ENCODE measurements at regions not wholly inside any gene's neighbourhood (a gene's known extent, or its start where the extent isn't known, plus 50 kb on each side); places are given as distances from the start of the nearest gene placed in this dataset.

DNA sequence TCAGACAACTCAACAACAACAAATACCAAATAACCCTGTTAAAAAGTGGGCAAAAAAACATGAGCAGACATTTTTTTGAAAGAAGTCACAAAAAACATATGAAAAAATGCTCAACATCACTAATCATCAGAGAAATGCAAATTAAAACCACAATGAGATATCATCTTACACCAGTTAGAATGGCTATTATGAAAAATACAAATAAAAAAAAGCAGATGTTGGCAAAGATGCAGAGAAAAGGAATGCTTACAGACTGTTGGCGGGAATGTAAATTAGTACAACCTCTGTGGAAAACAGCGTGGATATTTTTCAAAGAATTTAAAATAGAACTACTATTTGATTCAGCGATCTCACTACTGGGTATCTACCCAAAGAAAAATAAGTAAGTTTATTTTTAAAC lies 114.0 kb downstream of the SLC38A4 start:
- Histone ChIP-seq H3K36me3 (ENCODE audit: insufficient read depth, low read length) (no peaks in the 10 kb centered on the region), H3K9ac (ENCODE audit: low read length) (no peak overlapping the region), H3K4me2 (ENCODE audit: low read length) (no peak overlapping the region), H4K20me1 (ENCODE audit: insufficient read depth) (no peaks in the 10 kb centered on the region), H3K4me3 (ENCODE audit: low read length) (no peak overlapping the region), H2AFZ (ENCODE audit: low read depth, low read length) (no peak overlapping the region), H3K9me3 (ENCODE audit: low read length) (no peaks in the 10 kb centered on the region), H3K79me2 (replicated peaks; ENCODE audit: insufficient read depth, low read length) (no peaks in the 10 kb centered on the region), H3K27ac (ENCODE audit: low read length) (no peak overlapping the region), H3K9me2 (ENCODE audit: insufficient read depth, low read length) (no peaks in the 10 kb centered on the region), H3K27me3 (ENCODE audit: insufficient read depth, low read depth, low read length) (no peaks in the 10 kb centered on the region), H3F3A (ENCODE audit: insufficient read depth, low read length, poor library complexity, severe bottlenecking) (no peaks in the 10 kb centered on the region)
- no peak for TF ChIP-seq POLR2AphosphoS5 (IDR thresholded peaks at IDR 0.05)
- no peak for TF ChIP-seq RAD21 (conservative IDR thresholded peaks at IDR 0.05)
- TF ChIP-seq EZH2 (IDR thresholded peaks at IDR 0.05; ENCODE audit: borderline replicate concordance, insufficient read depth, low read length, poor library complexity, severe bottlenecking), result no peak
- no peak for TF ChIP-seq MXI1 (conservative IDR thresholded peaks at IDR 0.05; ENCODE audit: poor library complexity, severe bottlenecking)
- TF ChIP-seq, protein P1, sequence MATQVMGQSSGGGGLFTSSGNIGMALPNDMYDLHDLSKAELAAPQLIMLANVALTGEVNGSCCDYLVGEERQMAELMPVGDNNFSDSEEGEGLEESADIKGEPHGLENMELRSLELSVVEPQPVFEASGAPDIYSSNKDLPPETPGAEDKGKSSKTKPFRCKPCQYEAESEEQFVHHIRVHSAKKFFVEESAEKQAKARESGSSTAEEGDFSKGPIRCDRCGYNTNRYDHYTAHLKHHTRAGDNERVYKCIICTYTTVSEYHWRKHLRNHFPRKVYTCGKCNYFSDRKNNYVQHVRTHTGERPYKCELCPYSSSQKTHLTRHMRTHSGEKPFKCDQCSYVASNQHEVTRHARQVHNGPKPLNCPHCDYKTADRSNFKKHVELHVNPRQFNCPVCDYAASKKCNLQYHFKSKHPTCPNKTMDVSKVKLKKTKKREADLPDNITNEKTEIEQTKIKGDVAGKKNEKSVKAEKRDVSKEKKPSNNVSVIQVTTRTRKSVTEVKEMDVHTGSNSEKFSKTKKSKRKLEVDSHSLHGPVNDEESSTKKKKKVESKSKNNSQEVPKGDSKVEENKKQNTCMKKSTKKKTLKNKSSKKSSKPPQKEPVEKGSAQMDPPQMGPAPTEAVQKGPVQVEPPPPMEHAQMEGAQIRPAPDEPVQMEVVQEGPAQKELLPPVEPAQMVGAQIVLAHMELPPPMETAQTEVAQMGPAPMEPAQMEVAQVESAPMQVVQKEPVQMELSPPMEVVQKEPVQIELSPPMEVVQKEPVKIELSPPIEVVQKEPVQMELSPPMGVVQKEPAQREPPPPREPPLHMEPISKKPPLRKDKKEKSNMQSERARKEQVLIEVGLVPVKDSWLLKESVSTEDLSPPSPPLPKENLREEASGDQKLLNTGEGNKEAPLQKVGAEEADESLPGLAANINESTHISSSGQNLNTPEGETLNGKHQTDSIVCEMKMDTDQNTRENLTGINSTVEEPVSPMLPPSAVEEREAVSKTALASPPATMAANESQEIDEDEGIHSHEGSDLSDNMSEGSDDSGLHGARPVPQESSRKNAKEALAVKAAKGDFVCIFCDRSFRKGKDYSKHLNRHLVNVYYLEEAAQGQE (IDR thresholded peaks at IDR 0.05; ENCODE audit: borderline replicate concordance), result no peak

DNA sequence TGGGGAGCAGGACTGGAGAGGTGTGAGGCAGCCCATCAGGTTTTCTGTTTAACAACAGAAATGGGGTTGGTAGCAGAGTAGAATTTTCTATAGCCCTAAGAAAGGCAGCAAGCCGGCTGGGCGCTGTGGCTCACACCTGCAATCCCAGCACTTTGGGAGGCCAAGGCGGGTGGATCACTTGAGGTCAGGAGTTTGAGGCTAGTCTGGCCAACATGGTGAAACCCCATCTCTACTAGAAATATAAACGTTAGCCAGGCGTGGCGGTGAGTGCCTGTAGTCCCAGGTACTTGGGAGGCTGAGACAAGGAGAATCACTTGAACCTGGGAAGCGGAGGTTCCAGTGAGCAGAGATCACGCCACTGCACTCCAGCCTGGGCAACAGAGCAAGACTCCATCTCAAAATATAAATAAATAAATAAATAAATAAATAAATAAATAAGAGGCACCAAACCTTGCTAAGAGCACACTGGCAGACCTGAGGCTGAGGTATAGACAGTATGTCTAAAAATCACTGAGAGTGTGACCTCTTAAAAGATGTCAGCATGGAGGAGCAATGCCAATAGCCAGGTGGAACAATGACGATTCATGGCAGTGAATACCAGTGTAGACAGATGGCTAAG lies 115.6 kb downstream of the SLC38A4 start:
- H3K27me3 ChIP-seq (ENCODE audit: insufficient read depth, low read depth, low read length), result no peaks in the 10 kb centered on the region
- H3K9me2 ChIP-seq (ENCODE audit: insufficient read depth, low read length), result no peaks in the 10 kb centered on the region
- no peaks in the 10 kb centered on the region for H3K36me3 ChIP-seq (ENCODE audit: insufficient read depth, low read length)
- no peak overlapping the region for H3K27ac ChIP-seq (ENCODE audit: low read length)
- no peak overlapping the region for H3K4me3 ChIP-seq (ENCODE audit: low read length)
- no peak overlapping the region for H3K4me2 ChIP-seq (ENCODE audit: low read length)
- H3K9me3 ChIP-seq (ENCODE audit: low read length), result no peaks in the 10 kb centered on the region
- H3F3A ChIP-seq (ENCODE audit: insufficient read depth, low read length, poor library complexity, severe bottlenecking), result no peaks in the 10 kb centered on the region
- no peak overlapping the region for H3K9ac ChIP-seq (ENCODE audit: low read length)
- H2AFZ ChIP-seq (ENCODE audit: low read depth, low read length), result no peak overlapping the region
- no peaks in the 10 kb centered on the region for H4K20me1 ChIP-seq (ENCODE audit: insufficient read depth)
- no peaks in the 10 kb centered on the region for H3K79me2 ChIP-seq (replicated peaks; ENCODE audit: insufficient read depth, low read length)
- TF ChIP-seq POLR2AphosphoS5 (IDR thresholded peaks at IDR 0.05), result no peak
- TF ChIP-seq RAD21 (conservative IDR thresholded peaks at IDR 0.05), result no peak
- TF ChIP-seq, protein P2, sequence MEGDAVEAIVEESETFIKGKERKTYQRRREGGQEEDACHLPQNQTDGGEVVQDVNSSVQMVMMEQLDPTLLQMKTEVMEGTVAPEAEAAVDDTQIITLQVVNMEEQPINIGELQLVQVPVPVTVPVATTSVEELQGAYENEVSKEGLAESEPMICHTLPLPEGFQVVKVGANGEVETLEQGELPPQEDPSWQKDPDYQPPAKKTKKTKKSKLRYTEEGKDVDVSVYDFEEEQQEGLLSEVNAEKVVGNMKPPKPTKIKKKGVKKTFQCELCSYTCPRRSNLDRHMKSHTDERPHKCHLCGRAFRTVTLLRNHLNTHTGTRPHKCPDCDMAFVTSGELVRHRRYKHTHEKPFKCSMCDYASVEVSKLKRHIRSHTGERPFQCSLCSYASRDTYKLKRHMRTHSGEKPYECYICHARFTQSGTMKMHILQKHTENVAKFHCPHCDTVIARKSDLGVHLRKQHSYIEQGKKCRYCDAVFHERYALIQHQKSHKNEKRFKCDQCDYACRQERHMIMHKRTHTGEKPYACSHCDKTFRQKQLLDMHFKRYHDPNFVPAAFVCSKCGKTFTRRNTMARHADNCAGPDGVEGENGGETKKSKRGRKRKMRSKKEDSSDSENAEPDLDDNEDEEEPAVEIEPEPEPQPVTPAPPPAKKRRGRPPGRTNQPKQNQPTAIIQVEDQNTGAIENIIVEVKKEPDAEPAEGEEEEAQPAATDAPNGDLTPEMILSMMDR (IDR thresholded peaks at IDR 0.05; ENCODE audit: poor library complexity, severe bottlenecking), result no peak
- TF ChIP-seq, protein P1 (IDR thresholded peaks at IDR 0.05; ENCODE audit: borderline replicate concordance), result no peak
- no peak for TF ChIP-seq EZH2 (IDR thresholded peaks at IDR 0.05; ENCODE audit: borderline replicate concordance, insufficient read depth, low read length, poor library complexity, severe bottlenecking)
- no peak for TF ChIP-seq SMC3 (conservative IDR thresholded peaks at IDR 0.05; ENCODE audit: poor library complexity)
- no peak for TF ChIP-seq MXI1 (conservative IDR thresholded peaks at IDR 0.05; ENCODE audit: poor library complexity, severe bottlenecking)
- TF ChIP-seq EP300 (conservative IDR thresholded peaks at IDR 0.05; ENCODE audit: poor library complexity, severe bottlenecking), result no peak
- no peak for TF ChIP-seq TAF1 (IDR thresholded peaks at IDR 0.05; ENCODE audit: low read depth)
